ENCODE measurements at regions not wholly inside any gene's neighbourhood (a gene's known extent, or its start where the extent isn't known, plus 50 kb on each side); places are given as distances from the start of the nearest gene placed in this dataset.

DNA sequence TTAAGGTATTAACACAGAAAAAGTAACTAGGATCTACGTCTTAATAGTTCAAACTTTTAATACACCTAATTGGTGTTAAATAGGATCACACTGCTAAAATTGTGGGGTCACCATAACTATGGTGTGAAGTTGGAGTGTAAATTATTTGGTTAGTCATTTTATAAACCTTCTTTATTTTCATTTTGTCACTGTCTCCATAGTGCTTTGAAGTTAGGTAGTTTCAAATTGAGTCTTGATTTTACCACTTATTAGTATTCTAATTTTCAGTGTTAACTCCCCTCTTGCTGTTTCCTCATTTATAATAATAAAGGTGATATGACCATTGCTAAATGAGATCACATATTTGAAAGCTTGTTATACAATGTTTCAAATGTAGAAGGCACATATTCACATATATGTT lies 738.1 kb upstream of the CHRM3 start:
- Histone ChIP-seq H3K4me1 (ENCODE audit: insufficient read depth, low read length) (peaks cover 5% of the 10 kb centered on the region; the same call in 1 of the 2 replicates), H2BK12ac (ENCODE audit: insufficient read length, low read depth, low read length) (no peak overlapping the region), H3K4ac (ENCODE audit: low read depth, low read length) (no peak overlapping the region), H2BK15ac (ENCODE audit: low read depth, low read length) (no peak overlapping the region), H4K20me1 (ENCODE audit: control insufficient read depth, insufficient read depth, insufficient read length) (no peaks in the 10 kb centered on the region), H3K56ac (ENCODE audit: insufficient read length, low read depth, low read length) (no peak overlapping the region), H3K4me2 (ENCODE audit: insufficient read depth, insufficient read length, low read length) (no peak overlapping the region), H2AK5ac (ENCODE audit: insufficient read length, low read length) (no peak overlapping the region), H3K79me1 (ENCODE audit: insufficient read depth, low read depth, low read length, poor library complexity, severe bottlenecking) (no peaks in the 10 kb centered on the region), H3K9me3 (ENCODE audit: control insufficient read depth, low read depth, low read length) (no peaks in the 10 kb centered on the region), H3K27ac (ENCODE audit: insufficient read length, low read depth, low read length) (no peak overlapping the region), H3T11ph (ENCODE audit: low read length) (no peak overlapping the region), H3K23me2 (ENCODE audit: insufficient read length, low read depth, low read length, poor library complexity, severe bottlenecking) (no peaks in the 10 kb centered on the region), H2BK5ac (ENCODE audit: insufficient read length, low read length) (no peak overlapping the region), H3K9ac (ENCODE audit: extremely low read depth, insufficient read length, low read length) (no peak overlapping the region), H3K18ac (ENCODE audit: insufficient read length, low read depth, low read length) (no peak overlapping the region), H3K27me3 (ENCODE audit: insufficient read depth, low read length) (no peaks in the 10 kb centered on the region), H3K79me2 (ENCODE audit: insufficient read depth, low read length) (no peaks in the 10 kb centered on the region), H2AFZ (ENCODE audit: low read length) (no peak overlapping the region), H4K5ac (ENCODE audit: insufficient read length, low read depth, low read length) (no peak overlapping the region), H3K23ac (ENCODE audit: insufficient read length, low read depth, low read length) (no peak overlapping the region), H2BK120ac (ENCODE audit: low read depth, low read length, poor library complexity, severe bottlenecking) (no peak overlapping the region), H4K8ac (replicated peaks; ENCODE audit: insufficient read length, low read depth, low read length) (no peak overlapping the region), H3K14ac (ENCODE audit: insufficient read depth, low read length) (no peak overlapping the region), H4K91ac (ENCODE audit: insufficient read length, low read depth, low read length) (no peak overlapping the region), H2BK20ac (ENCODE audit: low read depth, low read length, poor library complexity, severe bottlenecking) (no peak overlapping the region)
- Mint-ChIP-seq H3K4me1 (peaks cover 20 to 28% of the 10 kb centered on the region in 2 experiments), H3K9me3 (no peaks in the 10 kb centered on the region), H3K27me3 (ENCODE audit: low read depth) (no peaks in the 10 kb centered on the region), H3K27ac (peak overlapping the region; percentile 76 to 97 (median 91); a peak in 5 of 7 replicates), H3K4me3 (no peak overlapping the region), H3K36me3 (ENCODE audit: insufficient read depth in 1 of 3, low read depth in 3 of 3) (no peaks in the 10 kb centered on the region)
- TF ChIP-seq, protein P1, sequence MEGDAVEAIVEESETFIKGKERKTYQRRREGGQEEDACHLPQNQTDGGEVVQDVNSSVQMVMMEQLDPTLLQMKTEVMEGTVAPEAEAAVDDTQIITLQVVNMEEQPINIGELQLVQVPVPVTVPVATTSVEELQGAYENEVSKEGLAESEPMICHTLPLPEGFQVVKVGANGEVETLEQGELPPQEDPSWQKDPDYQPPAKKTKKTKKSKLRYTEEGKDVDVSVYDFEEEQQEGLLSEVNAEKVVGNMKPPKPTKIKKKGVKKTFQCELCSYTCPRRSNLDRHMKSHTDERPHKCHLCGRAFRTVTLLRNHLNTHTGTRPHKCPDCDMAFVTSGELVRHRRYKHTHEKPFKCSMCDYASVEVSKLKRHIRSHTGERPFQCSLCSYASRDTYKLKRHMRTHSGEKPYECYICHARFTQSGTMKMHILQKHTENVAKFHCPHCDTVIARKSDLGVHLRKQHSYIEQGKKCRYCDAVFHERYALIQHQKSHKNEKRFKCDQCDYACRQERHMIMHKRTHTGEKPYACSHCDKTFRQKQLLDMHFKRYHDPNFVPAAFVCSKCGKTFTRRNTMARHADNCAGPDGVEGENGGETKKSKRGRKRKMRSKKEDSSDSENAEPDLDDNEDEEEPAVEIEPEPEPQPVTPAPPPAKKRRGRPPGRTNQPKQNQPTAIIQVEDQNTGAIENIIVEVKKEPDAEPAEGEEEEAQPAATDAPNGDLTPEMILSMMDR (conservative IDR thresholded peaks at IDR 0.05) = no peak
- WGBS (ENCODE audit: extremely low coverage, insufficient read length, low lambda C conversion rate) = no CpG with 5 or more reads among the region's 1 CpG
- no peak for DNase-seq
